ENCODE measurements at regions not wholly inside any gene's neighbourhood (a gene's known extent, or its start where the extent isn't known, plus 50 kb on each side); places are given as distances from the start of the nearest gene placed in this dataset.

- Histone ChIP-seq H3K36me3 (ENCODE audit: control insufficient read depth in 2 of 2, insufficient read depth in 1 of 2, low read length in 2 of 2) (no peaks in the 10 kb centered on the region), H3K4me1 (ENCODE audit: control insufficient read depth, insufficient read depth, low read length) (no peaks in the 10 kb centered on the region), H3K4me3 (ENCODE audit: low read depth, low read length) (no peak overlapping the region), H3K9me3 (ENCODE audit: control insufficient read depth, insufficient read depth, low read depth, low read length) (no peaks in the 10 kb centered on the region), H3K27ac (ENCODE audit: extremely low read depth, low read depth, low read length) (no peak overlapping the region)
- ChIA-PET CTCF (interaction anchor here (0.6 to 1.2 kb wide), 2 partner anchors 102 to 462 kb away, joined by 3 read pairs; no protein-coding TSS in a partner anchor), POLR2A (no interaction called here)
- TF ChIP-seq SCRT2 (tag by site-specific recombination; IDR thresholded peaks at IDR 0.05) (no peak), ZNF830 (tag by site-specific recombination; IDR thresholded peaks at IDR 0.05; ENCODE audit: low read depth) (no peak), GFI1B (tag by site-specific recombination; IDR thresholded peaks at IDR 0.05) (no peak), ZNF324 (tag by site-specific recombination; IDR thresholded peaks at IDR 0.05) (no peak), ZNF391 (tag by site-specific recombination; IDR thresholded peaks at IDR 0.05; ENCODE audit: borderline replicate concordance, low read depth) (no peak), ZNF521 (tag by site-specific recombination; IDR thresholded peaks at IDR 0.05) (no peak), ZNF580 (tag by site-specific recombination; IDR thresholded peaks at IDR 0.05) (no peak), ZNF624 (tag by site-specific recombination; IDR thresholded peaks at IDR 0.05) (no peak), ZBTB49 (tag by site-specific recombination; IDR thresholded peaks at IDR 0.05; ENCODE audit: low read depth) (no peak), REPIN1 (tag by site-specific recombination; IDR thresholded peaks at IDR 0.05; ENCODE audit: low read depth) (no peak), ZNF558 (tag by site-specific recombination; IDR thresholded peaks at IDR 0.05) (no peak), ZFP3 (tag by site-specific recombination; IDR thresholded peaks at IDR 0.05; ENCODE audit: low read depth) (no peak), ZBTB1 (tag by site-specific recombination; IDR thresholded peaks at IDR 0.05) (no peak), GLIS2 (tag by site-specific recombination; IDR thresholded peaks at IDR 0.05) (no peak), ZNF221 (tag by site-specific recombination; IDR thresholded peaks at IDR 0.05; ENCODE audit: borderline replicate concordance) (no peak)
Measured at GRCh38 chr10:22111705-22112104, 106.1 kb downstream of the EBLN1 start.

DNA sequence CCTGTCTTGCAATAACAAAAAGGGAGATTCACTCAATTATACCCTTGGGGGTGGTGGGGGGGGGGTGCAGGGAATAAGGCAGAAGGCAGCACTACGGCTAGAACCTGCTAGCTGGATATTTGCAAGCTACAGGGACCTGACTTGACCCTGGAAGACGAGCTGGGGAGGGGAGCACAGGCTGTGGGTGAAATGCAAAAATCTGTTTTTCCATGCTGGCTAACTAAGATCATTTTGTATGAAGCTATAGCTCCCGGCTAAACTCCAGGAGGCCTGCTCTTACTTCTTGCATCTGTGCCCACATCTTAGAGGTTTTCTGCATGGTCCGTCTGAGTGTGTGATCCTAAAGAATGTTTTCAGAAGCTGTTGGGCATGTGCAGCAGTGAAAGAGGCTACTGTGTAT lies 106.6 kb downstream of the EBLN1 start:
- no peak overlapping the region for H3K27ac ChIP-seq (ENCODE audit: extremely low read depth, low read depth, low read length)
- CTCF ChIA-PET = interaction anchor here (0.6 to 1.2 kb wide), 2 partner anchors 101 to 463 kb away, joined by 3 read pairs; no protein-coding TSS in a partner anchor
- POLR2A ChIA-PET = no interaction called here
- H3K4me3 ChIP-seq (ENCODE audit: low read depth, low read length) = no peak overlapping the region
- H3K9me3 ChIP-seq (ENCODE audit: control insufficient read depth, insufficient read depth, low read depth, low read length) = no peaks in the 10 kb centered on the region
- TF ChIP-seq ZNF416 (tag by site-specific recombination; IDR thresholded peaks at IDR 0.05) (no peak), ZNF335 (tag by site-specific recombination; conservative IDR thresholded peaks at IDR 0.05) (no peak), MEIS1 (CRISPR knock-in tag; IDR thresholded peaks at IDR 0.05; ENCODE audit: borderline replicate concordance) (no peak), ZNF791 (tag by site-specific recombination; IDR thresholded peaks at IDR 0.05) (no peak), ZNF510 (tag by site-specific recombination; IDR thresholded peaks at IDR 0.05; ENCODE audit: insufficient replicate concordance) (no peak), OVOL3 (tag by site-specific recombination; IDR thresholded peaks at IDR 0.05) (no peak), ZNF621 (tag by site-specific recombination; IDR thresholded peaks at IDR 0.05) (no peak), ZBTB1 (tag by site-specific recombination; IDR thresholded peaks at IDR 0.05) (no peak), SETDB1 (IDR thresholded peaks at IDR 0.05; ENCODE audit: insufficient read length, low read length) (no peak), ZNF184 (tag by site-specific recombination; IDR thresholded peaks at IDR 0.05) (no peak), ZNF266 (tag by site-specific recombination; IDR thresholded peaks at IDR 0.05; ENCODE audit: low read depth) (no peak), ZNF426 (tag by site-specific recombination; IDR thresholded peaks at IDR 0.05) (no peak), TRIM28 (IDR thresholded peaks at IDR 0.05; ENCODE audit: borderline replicate concordance, low read length) (no peak), SP7 (tag by site-specific recombination; IDR thresholded peaks at IDR 0.05) (no peak)
- TF ChIP-seq, protein P1, sequence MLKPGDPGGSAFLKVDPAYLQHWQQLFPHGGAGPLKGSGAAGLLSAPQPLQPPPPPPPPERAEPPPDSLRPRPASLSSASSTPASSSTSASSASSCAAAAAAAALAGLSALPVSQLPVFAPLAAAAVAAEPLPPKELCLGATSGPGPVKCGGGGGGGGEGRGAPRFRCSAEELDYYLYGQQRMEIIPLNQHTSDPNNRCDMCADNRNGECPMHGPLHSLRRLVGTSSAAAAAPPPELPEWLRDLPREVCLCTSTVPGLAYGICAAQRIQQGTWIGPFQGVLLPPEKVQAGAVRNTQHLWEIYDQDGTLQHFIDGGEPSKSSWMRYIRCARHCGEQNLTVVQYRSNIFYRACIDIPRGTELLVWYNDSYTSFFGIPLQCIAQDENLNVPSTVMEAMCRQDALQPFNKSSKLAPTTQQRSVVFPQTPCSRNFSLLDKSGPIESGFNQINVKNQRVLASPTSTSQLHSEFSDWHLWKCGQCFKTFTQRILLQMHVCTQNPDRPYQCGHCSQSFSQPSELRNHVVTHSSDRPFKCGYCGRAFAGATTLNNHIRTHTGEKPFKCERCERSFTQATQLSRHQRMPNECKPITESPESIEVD (tag by site-specific recombination; IDR thresholded peaks at IDR 0.05) = no peak
- TF ChIP-seq, protein P2, sequence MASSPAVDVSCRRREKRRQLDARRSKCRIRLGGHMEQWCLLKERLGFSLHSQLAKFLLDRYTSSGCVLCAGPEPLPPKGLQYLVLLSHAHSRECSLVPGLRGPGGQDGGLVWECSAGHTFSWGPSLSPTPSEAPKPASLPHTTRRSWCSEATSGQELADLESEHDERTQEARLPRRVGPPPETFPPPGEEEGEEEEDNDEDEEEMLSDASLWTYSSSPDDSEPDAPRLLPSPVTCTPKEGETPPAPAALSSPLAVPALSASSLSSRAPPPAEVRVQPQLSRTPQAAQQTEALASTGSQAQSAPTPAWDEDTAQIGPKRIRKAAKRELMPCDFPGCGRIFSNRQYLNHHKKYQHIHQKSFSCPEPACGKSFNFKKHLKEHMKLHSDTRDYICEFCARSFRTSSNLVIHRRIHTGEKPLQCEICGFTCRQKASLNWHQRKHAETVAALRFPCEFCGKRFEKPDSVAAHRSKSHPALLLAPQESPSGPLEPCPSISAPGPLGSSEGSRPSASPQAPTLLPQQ (tag by site-specific recombination; IDR thresholded peaks at IDR 0.05) = no peak
- TF ChIP-seq, protein P3, sequence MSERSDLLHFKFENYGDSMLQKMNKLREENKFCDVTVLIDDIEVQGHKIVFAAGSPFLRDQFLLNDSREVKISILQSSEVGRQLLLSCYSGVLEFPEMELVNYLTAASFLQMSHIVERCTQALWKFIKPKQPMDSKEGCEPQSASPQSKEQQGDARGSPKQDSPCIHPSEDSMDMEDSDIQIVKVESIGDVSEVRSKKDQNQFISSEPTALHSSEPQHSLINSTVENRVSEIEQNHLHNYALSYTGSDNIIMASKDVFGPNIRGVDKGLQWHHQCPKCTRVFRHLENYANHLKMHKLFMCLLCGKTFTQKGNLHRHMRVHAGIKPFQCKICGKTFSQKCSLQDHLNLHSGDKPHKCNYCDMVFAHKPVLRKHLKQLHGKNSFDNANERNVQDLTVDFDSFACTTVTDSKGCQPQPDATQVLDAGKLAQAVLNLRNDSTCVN (tag by site-specific recombination; optimal IDR thresholded peaks at IDR 0.05) = no peak
- no peaks in the 10 kb centered on the region for H3K36me3 ChIP-seq (ENCODE audit: control insufficient read depth in 2 of 2, insufficient read depth in 1 of 2, low read length in 2 of 2)
- H3K4me1 ChIP-seq (ENCODE audit: control insufficient read depth, insufficient read depth, low read length) = no peaks in the 10 kb centered on the region
